Epithelial cell of esophagus (primary cell): ENCODE measurements at regions not wholly inside any gene's neighbourhood (a gene's known extent, or its start where the extent isn't known, plus 50 kb on each side); places are given as distances from the start of the nearest gene placed in this dataset.

Experiments
- DNase-seq: peaks from one replicate; pipeline ENCODE4 v3.0.0; 2010; ENCODE audit warnings: low read depth
- H3K4me3 ChIP-seq: 2 replicates; pipeline ENCODE4 v1.5.1; 2011; ENCODE audit warnings: mild to moderate bottlenecking, low read length, control low read depth
- CTCF ChIP-seq: IDR thresholded peaks from 2 replicates; pipeline ENCODE4 v1.5.1; 2011; ENCODE audit warnings: low read depth, mild to moderate bottlenecking, low read length, control low read depth, inconsistent platforms; ENCODE audit not compliant: insufficient read depth; ENCODE audit errors: missing control alignments

GRCh38 chr7:46953008-46953407 lies 628.9 kb downstream of the TNS3 start:
- no peak for DNase-seq
- H3K4me3 ChIP-seq: no peak overlapping the region
- TF ChIP-seq CTCF: no peak

GRCh38 chr7:46949270-46949931 lies 632.5 kb downstream of the TNS3 start:
- TF ChIP-seq CTCF: no peak
- no peak for DNase-seq
- H3K4me3 ChIP-seq: no peak overlapping the region

GRCh38 chr7:46948716-46949115 lies 633.2 kb downstream of the TNS3 start:
- no peak for TF ChIP-seq CTCF
- no peak for DNase-seq
- no peak overlapping the region for H3K4me3 ChIP-seq

GRCh38 chr7:46945328-46945727 lies 636.6 kb downstream of the TNS3 start:
- H3K4me3 ChIP-seq: no peak overlapping the region
- no peak for DNase-seq
- no peak for TF ChIP-seq CTCF

- no peak for TF ChIP-seq CTCF
- DNase-seq: no peak
Observed at GRCh38 chr7:46943996-46944395, 637.9 kb downstream of the TNS3 start.

GRCh38 chr7:46942574-46942973 lies 639.3 kb downstream of the TNS3 start:
- no peak for TF ChIP-seq CTCF
- DNase-seq: no peak
- H3K4me3 ChIP-seq: no peak overlapping the region

More at GRCh38 chr7:46943996-46944395, 637.9 kb downstream of the TNS3 start:
- H3K4me3 ChIP-seq: no peak overlapping the region

- TF ChIP-seq CTCF: no peak
- no peak overlapping the region for H3K4me3 ChIP-seq
- no peak for DNase-seq
Observed at GRCh38 chr7:46940178-46940577, 641.7 kb downstream of the TNS3 start.
